Loucy (cell line): ENCODE measurements at regions not wholly inside any gene's neighbourhood (a gene's known extent, or its start where the extent isn't known, plus 50 kb on each side); places are given as distances from the start of the nearest gene placed in this dataset.

Experiments
- H2AFZ ChIP-seq: fragments of 200-600 bp; sonication (generic); 2 replicates; pipeline ENCODE4 v1.6.0; 2016; ENCODE audit warnings: antibody characterized with exemption, mild to moderate bottlenecking, low read length, moderate library complexity
- H3F3A ChIP-seq: fragments of 200-600 bp; 2 replicates; pipeline ENCODE4 v1.6.0; 2016; ENCODE audit warnings: antibody characterized with exemption, low read depth, mild to moderate bottlenecking
- H3K27me3 ChIP-seq: fragments of 200-600 bp; sonication (generic); 2 replicates; pipeline ENCODE4 v1.6.1; 2014; ENCODE audit warnings: low read length, mild to moderate bottlenecking; ENCODE audit not compliant: insufficient read depth, poor library complexity, severe bottlenecking
- H3K36me3 ChIP-seq: fragments of 200-600 bp; sonication (generic); 2 replicates; pipeline ENCODE4 v1.6.1; 2016; ENCODE audit warnings: low read length; ENCODE audit not compliant: insufficient read depth
- H3K4me1 ChIP-seq: fragments of 200-600 bp; sonication (generic); 2 replicates; pipeline ENCODE4 v1.5.1; 2014; ENCODE audit warnings: low read length, mild to moderate bottlenecking; ENCODE audit not compliant: insufficient read depth, poor library complexity, severe bottlenecking
- H3K4me2 ChIP-seq: fragments of 200-600 bp; sonication (generic); 2 replicates; pipeline ENCODE4 v1.6.0; 2014; ENCODE audit warnings: antibody characterized with exemption, low read length, low read depth, mild to moderate bottlenecking; ENCODE audit not compliant: poor library complexity, severe bottlenecking
- H3K4me3 ChIP-seq: fragments of 200-600 bp; sonication (generic); 2 replicates; pipeline ENCODE4 v1.5.1; 2014; ENCODE audit warnings: low read length, mild to moderate bottlenecking, mixed read lengths; ENCODE audit not compliant: poor library complexity, severe bottlenecking
- H3K79me2 ChIP-seq: fragments of 200-600 bp; sonication (generic); 2 replicates; pipeline ENCODE4 v1.6.1; 2014; ENCODE audit warnings: low read length; ENCODE audit not compliant: insufficient read depth
- H3K9ac ChIP-seq: fragments of 200-600 bp; sonication (generic); 2 replicates; pipeline ENCODE4 v1.6.0; 2014; ENCODE audit warnings: mild to moderate bottlenecking, low read depth, low read length, moderate library complexity; ENCODE audit not compliant: poor library complexity, severe bottlenecking
- H3K9me2 ChIP-seq: fragments of 200-600 bp; sonication (generic); replicated peaks from 2 replicates; pipeline ENCODE4 v1.6.1; 2016; ENCODE audit warnings: low read depth, low read length, mixed read lengths
- H3K9me3 ChIP-seq: fragments of 200-600 bp; sonication (generic); 2 replicates; pipeline ENCODE4 v1.6.1; 2014; ENCODE audit warnings: mild to moderate bottlenecking, antibody characterized with exemption, low read length, low read depth; ENCODE audit not compliant: insufficient read depth
- H4K20me1 ChIP-seq: fragments of 200-600 bp; sonication (generic); 2 replicates; pipeline ENCODE4 v1.6.0; 2014; ENCODE audit warnings: antibody characterized with exemption, low read length, mild to moderate bottlenecking; ENCODE audit not compliant: insufficient read depth, poor library complexity, severe bottlenecking
- EZH2phosphoT487 ChIP-seq: fragments of 200-600 bp; IDR thresholded peaks from 2 replicates; pipeline ENCODE4 v1.6.1; 2018; ENCODE audit warnings: antibody characterized with exemption, mild to moderate bottlenecking, moderate library complexity, borderline replicate concordance
- TF ChIP-seq, protein P1 (sequence below): fragments of 200-600 bp; sonication (generic); conservative IDR thresholded peaks from 2 replicates; pipeline ENCODE4 v1.5.1; 2014; ENCODE audit warnings: mild to moderate bottlenecking, antibody characterized with exemption, low read length

DNA sequence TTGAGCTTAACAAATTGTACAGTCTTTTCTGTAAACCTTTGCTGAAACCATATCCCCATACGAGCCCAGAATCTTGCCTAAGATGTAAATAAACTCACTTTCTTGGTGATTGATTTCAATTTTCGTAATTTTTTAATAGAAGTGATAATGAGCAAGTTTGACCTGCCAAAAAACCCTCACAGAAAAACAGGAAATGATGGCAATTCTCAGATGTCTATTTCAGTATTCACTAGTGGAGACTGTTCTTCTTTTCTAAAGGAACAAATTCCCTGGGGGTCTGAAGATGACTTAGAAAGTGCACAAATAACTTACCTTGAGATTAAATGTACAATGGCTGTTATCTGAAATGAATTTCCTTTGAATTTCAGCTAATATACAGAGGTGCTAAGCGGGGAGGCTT, 116.5 kb upstream of the CMC1 start:
- no peaks in the 10 kb centered on the region for H3K79me2 ChIP-seq
- H3K9me3 ChIP-seq, result no peaks in the 10 kb centered on the region
- H3K4me1 ChIP-seq, result no peaks in the 10 kb centered on the region
- H3K4me2 ChIP-seq, result no peak overlapping the region
- H3K27me3 ChIP-seq, result no peaks in the 10 kb centered on the region
- no peaks in the 10 kb centered on the region for H3K9me2 ChIP-seq
- H4K20me1 ChIP-seq, result no peaks in the 10 kb centered on the region
- no peak overlapping the region for H2AFZ ChIP-seq
- H3K9ac ChIP-seq, result no peak overlapping the region
- TF ChIP-seq, protein P1, sequence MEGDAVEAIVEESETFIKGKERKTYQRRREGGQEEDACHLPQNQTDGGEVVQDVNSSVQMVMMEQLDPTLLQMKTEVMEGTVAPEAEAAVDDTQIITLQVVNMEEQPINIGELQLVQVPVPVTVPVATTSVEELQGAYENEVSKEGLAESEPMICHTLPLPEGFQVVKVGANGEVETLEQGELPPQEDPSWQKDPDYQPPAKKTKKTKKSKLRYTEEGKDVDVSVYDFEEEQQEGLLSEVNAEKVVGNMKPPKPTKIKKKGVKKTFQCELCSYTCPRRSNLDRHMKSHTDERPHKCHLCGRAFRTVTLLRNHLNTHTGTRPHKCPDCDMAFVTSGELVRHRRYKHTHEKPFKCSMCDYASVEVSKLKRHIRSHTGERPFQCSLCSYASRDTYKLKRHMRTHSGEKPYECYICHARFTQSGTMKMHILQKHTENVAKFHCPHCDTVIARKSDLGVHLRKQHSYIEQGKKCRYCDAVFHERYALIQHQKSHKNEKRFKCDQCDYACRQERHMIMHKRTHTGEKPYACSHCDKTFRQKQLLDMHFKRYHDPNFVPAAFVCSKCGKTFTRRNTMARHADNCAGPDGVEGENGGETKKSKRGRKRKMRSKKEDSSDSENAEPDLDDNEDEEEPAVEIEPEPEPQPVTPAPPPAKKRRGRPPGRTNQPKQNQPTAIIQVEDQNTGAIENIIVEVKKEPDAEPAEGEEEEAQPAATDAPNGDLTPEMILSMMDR, result no peak
- TF ChIP-seq EZH2phosphoT487, result no peak
- H3K4me3 ChIP-seq, result no peak overlapping the region
- H3K36me3 ChIP-seq, result no peaks in the 10 kb centered on the region
- H3F3A ChIP-seq, result no peaks in the 10 kb centered on the region

DNA sequence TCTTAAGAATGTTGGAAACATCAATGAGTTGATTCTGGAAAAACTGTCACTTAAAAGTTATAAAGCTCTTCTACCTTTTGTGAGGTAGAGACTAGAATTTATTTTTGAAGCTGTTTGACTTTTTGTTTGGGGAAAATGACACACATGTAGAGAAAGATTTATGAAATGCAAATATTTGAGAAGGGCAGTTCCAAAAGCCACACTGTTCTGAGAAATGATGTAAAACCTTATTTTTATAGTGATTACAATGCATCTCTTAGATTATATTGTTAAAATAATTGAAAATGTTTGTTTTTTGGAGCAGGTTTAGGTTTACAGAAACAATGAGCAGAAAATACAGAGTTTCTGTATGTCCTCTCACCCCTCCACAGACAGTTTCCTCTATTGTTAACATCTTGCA, 116.1 kb upstream of the CMC1 start:
- no peaks in the 10 kb centered on the region for H3K9me3 ChIP-seq
- no peaks in the 10 kb centered on the region for H3K36me3 ChIP-seq
- H3F3A ChIP-seq, result no peaks in the 10 kb centered on the region
- H3K4me2 ChIP-seq, result no peak overlapping the region
- no peaks in the 10 kb centered on the region for H3K27me3 ChIP-seq
- TF ChIP-seq EZH2phosphoT487, result no peak
- TF ChIP-seq, protein P1, result no peak
- H3K9ac ChIP-seq, result no peak overlapping the region
- H3K4me1 ChIP-seq, result no peaks in the 10 kb centered on the region
- H3K79me2 ChIP-seq, result no peaks in the 10 kb centered on the region
- no peaks in the 10 kb centered on the region for H3K9me2 ChIP-seq
- no peaks in the 10 kb centered on the region for H4K20me1 ChIP-seq
- H2AFZ ChIP-seq, result no peak overlapping the region
- no peak overlapping the region for H3K4me3 ChIP-seq

DNA sequence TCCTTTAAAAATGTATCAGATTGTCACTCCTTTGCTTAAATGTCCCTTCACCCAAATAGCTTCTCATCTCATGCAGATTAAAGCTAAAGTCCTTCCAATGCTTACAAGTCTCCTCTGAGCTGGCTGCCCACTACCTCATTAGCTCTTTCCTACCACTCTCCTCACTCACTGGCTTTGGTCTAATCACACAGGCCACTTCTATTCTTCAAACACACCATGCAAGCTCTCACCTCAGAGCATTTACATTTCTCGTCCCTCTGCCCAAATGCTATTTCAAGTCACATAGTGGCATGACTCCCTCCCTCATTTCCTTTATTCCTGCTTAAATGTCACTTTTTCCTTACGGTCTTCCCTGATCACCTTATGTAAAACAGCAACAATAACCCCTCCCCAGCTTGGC, 110.6 kb upstream of the CMC1 start:
- no peaks in the 10 kb centered on the region for H3K9me3 ChIP-seq
- no peak overlapping the region for H3K4me3 ChIP-seq
- H4K20me1 ChIP-seq, result no peaks in the 10 kb centered on the region
- H3F3A ChIP-seq, result no peaks in the 10 kb centered on the region
- H3K9ac ChIP-seq, result no peak overlapping the region
- H2AFZ ChIP-seq, result no peak overlapping the region
- no peak for TF ChIP-seq EZH2phosphoT487
- TF ChIP-seq, protein P1, result no peak
- no peak overlapping the region for H3K4me2 ChIP-seq
- H3K9me2 ChIP-seq, result no peaks in the 10 kb centered on the region
- H3K27me3 ChIP-seq, result no peaks in the 10 kb centered on the region
- no peaks in the 10 kb centered on the region for H3K79me2 ChIP-seq
- no peaks in the 10 kb centered on the region for H3K4me1 ChIP-seq
- no peaks in the 10 kb centered on the region for H3K36me3 ChIP-seq
